ENCODE measurements at regions not wholly inside any gene's neighbourhood (a gene's known extent, or its start where the extent isn't known, plus 50 kb on each side); places are given as distances from the start of the nearest gene placed in this dataset.

GRCh38 chr1:109821831-109822745, 58.4 kb upstream of the EPS8L3 start:
- intact Hi-C loops (cut with DNase I) = no loop called here
- WGBS, 2 donors = 46 to 51% methylated on average over 11 to 13 of the region's 14 CpGs
- H3K36me3 ChIP-seq = no peaks in the 10 kb centered on the region
- no peak overlapping the region for H3K4me3 ChIP-seq
- no peak for DNase-seq
- peaks cover 31 to 70% (median 48%) of the 10 kb centered on the region in 3 donors for H3K4me1 ChIP-seq
- no peaks in the 10 kb centered on the region for H3K27me3 ChIP-seq
- TF ChIP-seq, protein P1, sequence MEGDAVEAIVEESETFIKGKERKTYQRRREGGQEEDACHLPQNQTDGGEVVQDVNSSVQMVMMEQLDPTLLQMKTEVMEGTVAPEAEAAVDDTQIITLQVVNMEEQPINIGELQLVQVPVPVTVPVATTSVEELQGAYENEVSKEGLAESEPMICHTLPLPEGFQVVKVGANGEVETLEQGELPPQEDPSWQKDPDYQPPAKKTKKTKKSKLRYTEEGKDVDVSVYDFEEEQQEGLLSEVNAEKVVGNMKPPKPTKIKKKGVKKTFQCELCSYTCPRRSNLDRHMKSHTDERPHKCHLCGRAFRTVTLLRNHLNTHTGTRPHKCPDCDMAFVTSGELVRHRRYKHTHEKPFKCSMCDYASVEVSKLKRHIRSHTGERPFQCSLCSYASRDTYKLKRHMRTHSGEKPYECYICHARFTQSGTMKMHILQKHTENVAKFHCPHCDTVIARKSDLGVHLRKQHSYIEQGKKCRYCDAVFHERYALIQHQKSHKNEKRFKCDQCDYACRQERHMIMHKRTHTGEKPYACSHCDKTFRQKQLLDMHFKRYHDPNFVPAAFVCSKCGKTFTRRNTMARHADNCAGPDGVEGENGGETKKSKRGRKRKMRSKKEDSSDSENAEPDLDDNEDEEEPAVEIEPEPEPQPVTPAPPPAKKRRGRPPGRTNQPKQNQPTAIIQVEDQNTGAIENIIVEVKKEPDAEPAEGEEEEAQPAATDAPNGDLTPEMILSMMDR (IDR thresholded peaks at IDR 0.05) = no peak
- TF ChIP-seq POLR2A (IDR thresholded peaks at IDR 0.05) = no peak
- H3K9me3 ChIP-seq = no peaks in the 10 kb centered on the region
- H3K27ac ChIP-seq = peak overlapping the region; percentile 62 to 90 (median 72)

- intact Hi-C loops (cut with DNase I) = no loop called here
- H3K4me3 ChIP-seq = no peak overlapping the region
- DNase-seq = no peak
- no peaks in the 10 kb centered on the region for H3K27me3 ChIP-seq
- peaks cover 0 to 2% (median 0%) of the 10 kb centered on the region in 3 donors for H3K9me3 ChIP-seq
- peak overlapping the region; percentile 62 to 90 (median 72) for H3K27ac ChIP-seq
- peaks cover 31 to 71% (median 46%) of the 10 kb centered on the region in 3 donors for H3K4me1 ChIP-seq
- WGBS, 2 donors = 19 to 30% methylated on average over 5 to 7 of the region's 8 CpGs
- TF ChIP-seq POLR2A (IDR thresholded peaks at IDR 0.05) = no peak
- TF ChIP-seq, protein P1 (IDR thresholded peaks at IDR 0.05) = no peak
- H3K36me3 ChIP-seq = no peaks in the 10 kb centered on the region
Observed at GRCh38 chr1:109821221-109821669, 57.5 kb upstream of the EPS8L3 start.

GRCh38 chr1:109819906-109820305, 56.2 kb upstream of the EPS8L3 start:
- Histone ChIP-seq H3K4me3 (no peak overlapping the region), H3K27ac (no peak overlapping the region), H3K9me3 (peaks cover 0 to 9% (median 0%) of the 10 kb centered on the region in 3 donors), H3K4me1 (peaks cover 31 to 71% (median 49%) of the 10 kb centered on the region in 3 donors), H3K27me3 (no peaks in the 10 kb centered on the region), H3K36me3 (no peaks in the 10 kb centered on the region)
- TF ChIP-seq, protein P1 (IDR thresholded peaks at IDR 0.05) = no peak
- TF ChIP-seq POLR2A (IDR thresholded peaks at IDR 0.05) = no peak
- intact Hi-C loops (cut with DNase I) = no loop called here
- 55 to 77% methylated on average over 3 of the region's 3 CpGs for WGBS, 2 donors
- no peak for DNase-seq

GRCh38 chr1:109818988-109819764, 55.5 kb upstream of the EPS8L3 start:
- peaks cover 28 to 64% (median 44%) of the 10 kb centered on the region in 3 donors for H3K4me1 ChIP-seq
- H3K36me3 ChIP-seq = no peaks in the 10 kb centered on the region
- no peaks in the 10 kb centered on the region for H3K27me3 ChIP-seq
- TF ChIP-seq, protein P1 (IDR thresholded peaks at IDR 0.05) = no peak
- no peak for TF ChIP-seq POLR2A (IDR thresholded peaks at IDR 0.05)
- no peak overlapping the region for H3K27ac ChIP-seq
- 91 to 95% methylated on average over 4 of the region's 9 CpGs for WGBS, 2 donors
- DNase-seq = no peak
- H3K4me3 ChIP-seq = no peak overlapping the region
- H3K9me3 ChIP-seq = peaks cover 0 to 9% (median 0%) of the 10 kb centered on the region in 3 donors
- intact Hi-C loops (cut with DNase I) = no loop called here

Data from esophagus squamous epithelium (tissue), 5 donors.